T follicular helper cell (primary cell): ENCODE measurements at regions not wholly inside any gene's neighbourhood (a gene's known extent, or its start where the extent isn't known, plus 50 kb on each side); places are given as distances from the start of the nearest gene placed in this dataset.
"Not testable (repeated sequence)": the region's sequence is repeated elsewhere in the genome, so short reads cannot be mapped to it uniquely, and the experiment has no call there.

Experiments used
- DNase-seq: peaks from one replicate; pipeline ENCODE4 v3.0.0-alpha.2; 2020; ENCODE audit warnings: low read depth

- DNase-seq: no peak
These were observed 139.9 kb upstream of the PKN2 start for GRCh38 chr1:88544195-88544594.

GRCh38 chr1:88549536-88549935, 134.5 kb upstream of the PKN2 start:
- no peak for DNase-seq

- DNase-seq: no peak
These were observed 131.8 kb upstream of the PKN2 start for GRCh38 chr1:88552226-88552625.

- DNase-seq: no peak
These were observed 127.1 kb upstream of the PKN2 start for GRCh38 chr1:88557014-88557413.

- no peak for DNase-seq
These were observed 123.5 kb upstream of the PKN2 start for GRCh38 chr1:88560621-88561020.

GRCh38 chr1:88562991-88563390, 121.1 kb upstream of the PKN2 start:
- DNase-seq: no peak

- DNase-seq: no peak
These were observed 117.3 kb upstream of the PKN2 start for GRCh38 chr1:88566615-88567387.

GRCh38 chr1:88571506-88571905, 112.6 kb upstream of the PKN2 start:
- DNase-seq: no peak

GRCh38 chr1:88579598-88579997, 104.5 kb upstream of the PKN2 start:
- no peak for DNase-seq

GRCh38 chr1:88581703-88582102, 102.4 kb upstream of the PKN2 start:
- DNase-seq: no peak

GRCh38 chr1:88593358-88593757, 90.7 kb upstream of the PKN2 start:
- DNase-seq: no peak

GRCh38 chr1:88595355-88596002, 88.6 kb upstream of the PKN2 start:
- DNase-seq: no peak

GRCh38 chr1:88597973-88598372, 86.1 kb upstream of the PKN2 start:
- DNase-seq: not testable (repeated sequence)

GRCh38 chr1:88608139-88608943, 75.7 kb upstream of the PKN2 start:
- no peak for DNase-seq

- no peak for DNase-seq
These were observed 75.0 kb upstream of the PKN2 start for GRCh38 chr1:88609051-88609450.

GRCh38 chr1:88610687-88611086, 73.4 kb upstream of the PKN2 start:
- no peak for DNase-seq

GRCh38 chr1:88612292-88612691, 71.8 kb upstream of the PKN2 start:
- DNase-seq: no peak

- no peak for DNase-seq
These were observed 71.3 kb upstream of the PKN2 start for GRCh38 chr1:88612773-88613172.

GRCh38 chr1:88618331-88618730, 65.7 kb upstream of the PKN2 start:
- DNase-seq: no peak

GRCh38 chr1:88623101-88623500, 61.0 kb upstream of the PKN2 start:
- not testable (repeated sequence) for DNase-seq
